ENCODE measurements at regions not wholly inside any gene's neighbourhood (a gene's known extent, or its start where the extent isn't known, plus 50 kb on each side); places are given as distances from the start of the nearest gene placed in this dataset.

DNA sequence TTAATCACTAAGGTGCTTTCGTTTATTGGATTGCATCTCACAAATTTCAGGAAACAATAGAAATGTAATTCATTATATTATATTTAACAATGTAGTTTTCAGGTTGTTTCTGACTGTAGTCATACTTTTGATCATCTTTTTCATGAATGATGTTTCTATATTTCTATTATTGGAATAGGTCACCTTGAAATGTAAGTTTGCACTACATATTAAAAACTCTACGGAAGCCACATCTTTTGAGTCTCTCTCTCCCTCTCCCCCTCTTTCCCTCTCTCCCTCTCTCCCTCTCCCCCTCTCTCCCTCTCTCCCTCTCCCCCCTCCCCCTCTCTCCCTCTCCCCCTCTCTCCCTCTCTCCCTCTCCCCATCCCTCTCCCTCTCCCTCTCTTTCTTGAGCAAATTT lies 131.3 kb upstream of the FBXL4 start:
- Histone ChIP-seq H3K56ac (replicated peaks; ENCODE audit: insufficient read length, low read depth, low read length) (no peak overlapping the region), H3K14ac (ENCODE audit: insufficient read length) (no peak overlapping the region), H3K4me3 (ENCODE audit: extremely low read depth in 1 of 4, insufficient read depth in 2 of 4, low read depth in 3 of 4, low read length in 4 of 4) (no peak overlapping the region), H3K4me2 (ENCODE audit: insufficient read depth in 1 of 2, low read depth in 2 of 2, low read length in 2 of 2) (no peak overlapping the region), H4K8ac (ENCODE audit: extremely low read depth, insufficient read depth, low read length) (no peak overlapping the region; the same call in 1 of the 2 replicates), H4K5ac (ENCODE audit: insufficient read length, low read depth, low read length) (no peak overlapping the region), H2BK12ac (ENCODE audit: low read depth, low read length) (no peak overlapping the region), H4K91ac (replicated peaks; ENCODE audit: insufficient read length, low read length) (no peak overlapping the region), H2BK20ac (ENCODE audit: low read length) (no peak overlapping the region), H3K9me3 (ENCODE audit: insufficient read depth in 2 of 2, low read depth in 1 of 2, low read length in 1 of 2) (no peaks in the 10 kb centered on the region), H3K36me3 (ENCODE audit: control insufficient read depth in 2 of 4, insufficient read depth in 4 of 4, low read length in 3 of 4) (no peaks in the 10 kb centered on the region), H3K79me2 (ENCODE audit: control insufficient read depth in 1 of 2, insufficient read depth in 2 of 2, low read length in 2 of 2) (no peaks in the 10 kb centered on the region), H3K4ac (replicated peaks; ENCODE audit: insufficient read length, low read depth, low read length) (no peak overlapping the region), H2AFZ (ENCODE audit: low read length) (no peak overlapping the region), H3K27ac (ENCODE audit: low read depth, low read length) (no peak overlapping the region), H3K4me1 (replicated peaks in 1 of 4; ENCODE audit: control insufficient read depth in 3 of 4, insufficient read depth in 4 of 4, low read length in 3 of 4) (no peaks in the 10 kb centered on the region), H3K27me3 (replicated peaks in 1 of 4; ENCODE audit: control insufficient read depth in 3 of 4, extremely low read depth in 1 of 4, insufficient read depth in 3 of 4, low read length in 3 of 4) (no peaks in the 10 kb centered on the region), H2BK5ac (ENCODE audit: low read depth, low read length) (no peak overlapping the region), H2AK5ac (ENCODE audit: low read depth, low read length) (no peak overlapping the region), H2BK120ac (replicated peaks; ENCODE audit: low read depth, low read length) (no peak overlapping the region), H3K23ac (ENCODE audit: insufficient read length) (no peak overlapping the region), H3K79me1 (ENCODE audit: low read depth, low read length) (no peaks in the 10 kb centered on the region), H3K9ac (replicated peaks in 1 of 4; ENCODE audit: extremely low read depth in 1 of 4, low read depth in 3 of 4, low read length in 3 of 4) (no peak overlapping the region), H3K23me2 (ENCODE audit: low read depth, low read length) (no peaks in the 10 kb centered on the region), H4K20me1 (replicated peaks in 1 of 2; ENCODE audit: control insufficient read depth in 1 of 2, insufficient read depth in 2 of 2, low read length in 2 of 2) (no peaks in the 10 kb centered on the region), H2BK15ac (ENCODE audit: low read length) (no peak overlapping the region), H3K18ac (ENCODE audit: extremely low read depth, low read length) (no peak overlapping the region)
- CTCF ChIA-PET (ENCODE audit: partially characterized antibody), result no interaction called here
- no peak for DNase-seq (ENCODE audit: low read depth in 1 of 2, low spot score in 2 of 2)
- POLR2A ChIA-PET (ENCODE audit: partially characterized antibody), result no interaction called here
- 93% methylated on average over 2 of the region's 2 CpGs; no CpG with 5 or more reads in 1 of the 2 experiments for WGBS, 2 experiments (ENCODE audit: extremely low coverage in 1 of 2, insufficient coverage in 1 of 2, insufficient read length in 1 of 2, insufficient replicate concordance in 2 of 2, low coverage in 1 of 2, low lambda C conversion rate in 2 of 2, missing lambda C conversion rate in 1 of 2)
- TF ChIP-seq SIX5 (IDR thresholded peaks at IDR 0.05; ENCODE audit: low read depth, low read length), result no peak
- no peak for TF ChIP-seq POLR2A (IDR thresholded peaks at IDR 0.05; ENCODE audit: control extremely low read depth in 1 of 2, low read depth in 2 of 2, low read length in 2 of 2)
- no peak for TF ChIP-seq HDAC2 (IDR thresholded peaks at IDR 0.05; ENCODE audit: borderline replicate concordance in 1 of 2, low read depth in 2 of 2, low read length in 2 of 2)
- TF ChIP-seq, protein P1, sequence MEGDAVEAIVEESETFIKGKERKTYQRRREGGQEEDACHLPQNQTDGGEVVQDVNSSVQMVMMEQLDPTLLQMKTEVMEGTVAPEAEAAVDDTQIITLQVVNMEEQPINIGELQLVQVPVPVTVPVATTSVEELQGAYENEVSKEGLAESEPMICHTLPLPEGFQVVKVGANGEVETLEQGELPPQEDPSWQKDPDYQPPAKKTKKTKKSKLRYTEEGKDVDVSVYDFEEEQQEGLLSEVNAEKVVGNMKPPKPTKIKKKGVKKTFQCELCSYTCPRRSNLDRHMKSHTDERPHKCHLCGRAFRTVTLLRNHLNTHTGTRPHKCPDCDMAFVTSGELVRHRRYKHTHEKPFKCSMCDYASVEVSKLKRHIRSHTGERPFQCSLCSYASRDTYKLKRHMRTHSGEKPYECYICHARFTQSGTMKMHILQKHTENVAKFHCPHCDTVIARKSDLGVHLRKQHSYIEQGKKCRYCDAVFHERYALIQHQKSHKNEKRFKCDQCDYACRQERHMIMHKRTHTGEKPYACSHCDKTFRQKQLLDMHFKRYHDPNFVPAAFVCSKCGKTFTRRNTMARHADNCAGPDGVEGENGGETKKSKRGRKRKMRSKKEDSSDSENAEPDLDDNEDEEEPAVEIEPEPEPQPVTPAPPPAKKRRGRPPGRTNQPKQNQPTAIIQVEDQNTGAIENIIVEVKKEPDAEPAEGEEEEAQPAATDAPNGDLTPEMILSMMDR (IDR thresholded peaks at IDR 0.05; ENCODE audit: control extremely low read depth in 1 of 3, insufficient read depth in 1 of 3, low read depth in 1 of 3, low read length in 3 of 3), result no peak
- no peak for TF ChIP-seq HDAC6 (IDR thresholded peaks at IDR 0.05; ENCODE audit: low read depth, low read length)
- no peak for TF ChIP-seq POU5F1 (IDR thresholded peaks at IDR 0.05; ENCODE audit: low read depth, low read length)
- TF ChIP-seq NANOG (IDR thresholded peaks at IDR 0.05; ENCODE audit: insufficient read depth, low read depth, low read length, poor library complexity, severe bottlenecking), result no peak
- TF ChIP-seq, protein P2, sequence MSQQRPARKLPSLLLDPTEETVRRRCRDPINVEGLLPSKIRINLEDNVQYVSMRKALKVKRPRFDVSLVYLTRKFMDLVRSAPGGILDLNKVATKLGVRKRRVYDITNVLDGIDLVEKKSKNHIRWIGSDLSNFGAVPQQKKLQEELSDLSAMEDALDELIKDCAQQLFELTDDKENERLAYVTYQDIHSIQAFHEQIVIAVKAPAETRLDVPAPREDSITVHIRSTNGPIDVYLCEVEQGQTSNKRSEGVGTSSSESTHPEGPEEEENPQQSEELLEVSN (IDR thresholded peaks at IDR 0.05), result no peak
- no peak for TF ChIP-seq GTF2F1 (IDR thresholded peaks at IDR 0.05; ENCODE audit: borderline replicate concordance, low read depth, low read length)
- no peak for TF ChIP-seq NRF1 (IDR thresholded peaks at IDR 0.05; ENCODE audit: low read depth, low read length)
- FAIRE-seq, result no peak
